Stimulated activated CD8-positive, alpha-beta memory T cell treated with anti-CD3 and anti-CD28 coated beads, Interleukin-2, amount 100 ng/mL, for 1 hour (primary cell): ENCODE measurements at regions not wholly inside any gene's neighbourhood (a gene's known extent, or its start where the extent isn't known, plus 50 kb on each side); places are given as distances from the start of the nearest gene placed in this dataset.

Source experiments
- DNase-seq, 2 donors: peaks; one replicate each; pipeline ENCODE4 v3.0.0-alpha.2; 2020; ENCODE audit warnings: low read depth in 2 of 2

DNA sequence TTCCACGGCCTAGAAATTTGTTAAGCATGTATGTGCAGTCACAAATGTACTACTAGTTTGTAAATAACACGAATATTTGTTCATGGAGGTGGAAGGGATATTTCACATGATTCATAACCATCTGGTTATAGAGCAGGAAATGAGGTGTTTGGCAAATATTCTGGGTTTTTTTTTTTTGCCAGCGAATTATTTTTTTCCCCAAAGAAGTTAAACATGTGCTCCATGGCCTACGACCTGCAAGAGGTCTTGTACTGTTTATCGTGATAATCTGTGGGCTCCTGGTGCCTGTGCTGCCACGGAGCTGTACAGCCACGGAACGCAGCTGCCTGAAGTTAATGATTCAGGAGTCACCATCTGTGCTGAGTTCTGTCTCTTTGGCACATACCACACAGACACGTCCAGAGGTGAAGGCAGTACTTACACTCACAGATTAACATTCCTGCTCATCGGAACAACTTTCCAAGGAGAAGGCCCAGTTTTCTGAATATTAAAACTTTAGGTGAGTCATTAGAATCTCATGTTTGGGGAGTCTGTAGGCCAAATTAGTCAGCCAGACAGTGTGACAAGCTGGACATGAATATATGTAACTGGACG lies 156.3 kb downstream of the TMX1 start:
- no peak for DNase-seq

DNA sequence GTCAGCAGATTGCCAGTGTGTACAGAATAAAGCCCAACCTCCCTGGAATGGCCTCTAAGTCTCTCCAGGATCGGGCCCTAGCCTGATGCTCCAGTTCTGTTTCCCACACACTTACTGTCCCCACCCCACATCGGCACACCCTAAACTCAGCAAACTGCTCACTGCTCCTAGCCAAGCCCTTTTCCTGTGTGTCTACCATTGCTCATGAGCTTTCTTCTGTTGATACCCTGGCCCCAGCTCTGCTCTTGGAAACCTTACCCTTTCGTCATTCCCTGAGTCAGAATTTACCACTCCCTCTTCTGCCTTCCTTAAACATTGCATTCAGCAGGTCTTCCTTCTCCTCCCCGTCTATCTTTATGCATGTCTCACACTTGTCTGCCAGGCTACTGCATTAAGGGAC lies 158.9 kb downstream of the TMX1 start:
- DNase-seq: no peak

DNA sequence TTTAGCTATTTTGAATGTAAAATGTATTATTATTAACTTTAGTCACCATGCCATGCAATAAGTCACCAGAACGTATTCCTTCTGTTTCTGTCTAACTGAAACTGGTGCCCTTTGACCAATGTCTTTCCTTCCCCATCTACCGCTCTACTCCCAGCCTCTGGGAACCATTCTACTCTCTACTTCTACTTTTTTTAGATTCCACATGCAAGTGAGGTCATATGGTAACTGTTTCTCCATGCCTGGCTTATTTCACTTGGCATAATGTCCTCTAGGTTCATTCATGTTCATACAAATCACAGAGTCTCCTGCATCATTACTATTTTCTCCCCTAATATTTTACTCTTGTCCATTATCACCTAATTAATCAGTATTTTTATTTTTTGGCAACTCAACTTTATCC lies 160.1 kb downstream of the TMX1 start:
- DNase-seq: no peak

DNA sequence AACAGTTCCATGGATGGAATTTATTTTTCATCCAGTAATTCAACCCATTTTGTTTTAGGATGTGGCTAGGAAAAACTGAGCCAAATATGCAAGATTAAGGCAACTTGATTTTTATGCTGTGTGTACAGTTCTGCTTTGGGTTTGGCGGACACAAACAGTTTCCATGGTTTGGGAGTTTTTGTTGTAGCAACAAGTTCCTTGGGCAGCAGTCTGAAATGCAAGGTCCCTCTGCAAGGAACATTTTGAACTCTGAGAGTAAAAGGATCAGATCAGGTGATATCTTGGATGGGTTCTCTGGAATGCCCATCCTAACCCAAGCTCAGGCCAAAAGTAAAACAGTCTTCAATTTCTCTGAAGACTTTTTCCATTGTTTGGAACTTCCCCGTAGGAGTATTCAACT lies 161.2 kb downstream of the TMX1 start:
- DNase-seq: no peak

DNA sequence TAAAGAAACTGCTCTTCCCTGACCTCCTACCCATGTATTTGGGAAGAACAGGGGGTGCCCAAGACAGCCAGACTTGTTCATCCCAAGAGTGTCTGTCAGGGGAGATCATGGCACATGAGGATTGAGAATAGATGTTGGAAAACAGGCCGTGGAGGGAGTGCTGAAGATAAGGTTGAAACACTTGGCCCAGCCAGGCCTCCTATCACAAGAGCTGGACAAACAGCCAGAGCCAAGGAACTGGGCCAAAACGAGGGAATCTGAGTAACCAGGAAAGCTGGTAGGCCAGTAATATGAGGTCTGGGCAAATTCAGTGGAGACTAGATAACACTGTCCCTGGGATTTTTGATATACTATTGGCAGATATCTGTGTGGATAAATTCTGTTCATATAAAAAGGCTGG lies 161.7 kb downstream of the TMX1 start:
- no peak for DNase-seq

DNA sequence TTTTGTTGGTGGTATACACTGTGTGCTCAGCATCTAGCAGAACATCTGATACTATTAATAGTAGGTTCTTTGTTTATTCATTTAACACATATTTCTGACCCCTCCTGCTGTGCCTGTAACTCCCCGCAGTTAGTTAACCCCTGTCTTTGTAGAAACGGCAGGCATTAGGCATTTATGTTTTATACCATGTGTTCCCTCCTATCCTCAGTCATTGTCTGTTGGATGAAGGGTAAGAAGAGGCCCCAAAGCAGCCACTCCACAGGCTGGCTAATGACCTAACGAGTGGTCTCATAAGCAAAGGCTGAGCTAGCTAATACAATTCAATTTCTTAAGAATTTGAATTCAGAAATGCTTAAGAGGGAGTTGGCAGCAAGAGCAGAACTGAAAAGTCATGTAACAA lies 170.8 kb downstream of the TMX1 start:
- DNase-seq: no peak

DNA sequence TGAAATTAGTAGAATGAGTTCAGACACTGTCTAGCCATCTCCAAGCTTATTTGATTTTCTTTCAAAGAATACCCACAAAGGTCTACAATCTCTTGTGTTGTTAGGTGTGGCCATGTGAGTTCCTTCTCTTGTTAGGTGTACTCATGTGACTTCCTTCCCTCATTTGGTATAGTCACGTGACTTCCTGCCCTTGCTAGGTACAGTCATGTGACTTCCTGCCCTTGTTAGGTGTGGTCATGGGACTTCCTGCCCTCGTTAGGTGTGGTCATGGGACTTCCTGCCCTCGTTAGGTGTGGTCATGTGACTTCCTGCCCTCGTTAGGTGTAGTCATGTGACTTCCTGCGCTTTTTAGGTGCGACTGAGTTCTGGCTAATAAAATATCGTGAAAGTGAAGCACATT lies 179.6 kb downstream of the TMX1 start:
- peak in 1 of 2 donors; percentile 3 for DNase-seq

DNA sequence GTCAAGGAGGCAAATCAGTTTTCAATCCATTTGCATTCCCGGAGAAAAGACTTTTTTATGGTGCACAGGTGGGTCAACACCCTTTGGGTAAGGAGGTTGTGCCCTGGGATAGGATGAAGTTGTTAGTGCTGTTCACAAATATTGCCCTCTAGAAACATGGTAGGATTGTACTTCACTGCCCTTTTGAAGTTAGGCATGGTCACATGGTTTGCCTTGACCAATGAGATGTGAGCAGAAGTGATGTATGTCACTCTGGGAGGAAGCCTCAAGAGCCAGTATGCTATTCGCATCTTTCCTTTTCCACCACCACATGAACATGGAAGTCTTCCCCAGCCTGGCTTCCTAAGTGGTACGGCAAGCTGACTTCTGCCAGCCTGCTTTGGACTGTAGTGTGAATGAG lies 182.7 kb downstream of the TMX1 start:
- no peak for DNase-seq

DNA sequence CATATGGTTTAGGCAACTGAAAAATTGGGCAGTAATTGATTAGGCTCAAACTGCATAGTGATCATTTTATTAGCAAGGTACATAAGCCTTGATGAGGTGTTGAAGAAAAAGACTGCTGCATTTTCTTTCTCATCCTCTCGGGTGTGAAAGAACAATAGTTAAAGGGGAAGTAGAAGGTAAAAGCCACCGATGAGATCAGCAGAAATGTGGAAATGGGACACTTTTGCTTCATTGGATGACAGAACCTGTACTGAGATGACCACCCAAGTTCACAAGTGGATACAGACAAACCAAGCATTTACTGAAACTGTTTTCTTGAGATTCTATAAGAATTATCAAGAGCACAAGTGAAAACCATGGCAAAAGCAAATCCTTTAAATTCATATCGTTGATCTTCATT lies 184.0 kb downstream of the TMX1 start:
- DNase-seq: no peak

DNA sequence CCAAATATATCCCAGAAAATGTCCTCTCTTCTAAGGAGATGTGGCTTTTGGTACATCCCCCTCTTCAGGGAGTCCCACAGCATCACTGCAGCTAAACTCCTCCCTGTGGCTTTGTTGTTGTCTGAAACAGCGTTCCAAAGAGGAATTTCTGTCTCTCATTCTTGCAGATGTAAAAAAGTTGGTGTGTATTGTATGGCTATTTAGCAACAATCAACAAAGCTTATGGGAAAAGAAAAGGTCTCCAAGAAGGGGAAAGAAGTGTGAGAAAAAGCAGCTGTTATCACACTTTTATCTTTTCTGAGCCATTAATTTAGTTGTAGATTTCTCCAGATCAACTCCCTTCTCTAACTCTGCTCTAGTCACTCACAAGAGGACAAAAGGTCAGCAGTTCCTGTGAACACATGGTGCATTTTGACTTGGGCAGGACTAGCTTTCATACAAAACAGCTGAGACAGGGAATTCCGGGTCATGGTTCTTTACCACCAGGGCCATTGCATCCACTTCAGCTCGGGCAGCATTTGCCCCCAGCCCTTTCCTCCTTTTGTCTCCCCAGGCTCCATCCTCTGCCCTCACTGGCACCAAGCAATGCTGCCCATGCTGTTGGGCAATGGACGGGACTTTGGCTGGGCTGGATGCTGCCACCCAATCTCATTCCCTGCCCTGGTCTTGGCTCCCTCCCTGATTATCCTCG lies 184.7 kb downstream of the TMX1 start:
- no peak for DNase-seq

DNA sequence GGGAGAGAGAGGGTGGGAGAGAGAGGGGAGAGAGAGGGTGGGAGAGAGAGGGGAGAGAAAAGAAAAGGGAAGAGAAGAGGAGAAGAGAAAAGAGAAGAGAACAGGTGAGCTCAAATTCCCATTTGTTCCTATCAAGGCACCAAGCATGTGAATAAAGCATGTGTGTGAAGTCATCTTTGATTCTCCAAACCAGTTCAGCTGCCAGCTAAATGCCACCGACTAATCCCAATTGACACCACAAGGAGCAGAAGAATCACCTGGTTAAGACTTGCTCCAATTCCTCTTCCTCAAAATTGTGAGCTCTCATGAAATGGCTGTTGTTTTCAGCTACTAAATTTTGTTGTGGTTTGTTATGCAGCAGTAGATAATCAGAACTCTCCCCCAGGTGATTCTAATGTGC lies 188.9 kb downstream of the TMX1 start:
- no peak for DNase-seq

DNA sequence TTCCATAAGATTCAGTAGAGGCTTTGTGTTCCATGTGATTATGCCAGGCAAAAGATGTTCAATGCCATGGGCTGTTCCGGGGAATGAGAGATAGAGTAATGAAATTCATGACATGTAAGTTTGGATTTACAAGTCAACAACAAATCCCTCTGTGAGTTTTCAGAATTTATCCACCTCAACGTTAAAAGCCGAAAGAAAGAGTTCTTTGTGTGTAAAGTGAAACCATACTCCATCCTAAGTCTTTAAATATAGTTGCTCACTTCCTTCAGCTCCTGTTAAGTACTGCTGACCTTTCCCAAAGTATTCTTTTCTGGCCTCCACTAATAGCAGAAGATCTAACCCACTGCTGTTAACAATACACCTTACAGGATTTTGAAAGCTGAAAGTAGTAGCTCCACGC lies 190.0 kb downstream of the TMX1 start:
- no peak for DNase-seq

DNA sequence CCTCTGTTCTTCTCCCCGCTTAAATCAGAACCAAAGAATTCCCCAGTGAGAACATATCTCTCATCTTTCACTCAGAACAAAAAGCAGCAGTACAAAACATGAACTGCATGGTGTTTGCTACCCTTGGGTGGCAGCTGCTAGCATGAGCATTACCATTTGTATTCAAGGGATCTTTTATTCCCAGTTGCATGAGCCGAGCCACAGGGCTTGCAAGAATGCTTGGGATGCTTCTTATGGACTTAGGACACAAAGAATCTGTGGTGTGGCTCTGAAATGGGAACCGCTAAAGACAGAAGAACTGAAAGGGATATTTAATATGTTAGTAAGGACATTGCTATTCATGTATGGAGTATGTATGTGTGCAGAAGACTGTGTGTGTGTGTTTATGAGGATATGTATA lies 190.6 kb downstream of the TMX1 start:
- DNase-seq: no peak

DNA sequence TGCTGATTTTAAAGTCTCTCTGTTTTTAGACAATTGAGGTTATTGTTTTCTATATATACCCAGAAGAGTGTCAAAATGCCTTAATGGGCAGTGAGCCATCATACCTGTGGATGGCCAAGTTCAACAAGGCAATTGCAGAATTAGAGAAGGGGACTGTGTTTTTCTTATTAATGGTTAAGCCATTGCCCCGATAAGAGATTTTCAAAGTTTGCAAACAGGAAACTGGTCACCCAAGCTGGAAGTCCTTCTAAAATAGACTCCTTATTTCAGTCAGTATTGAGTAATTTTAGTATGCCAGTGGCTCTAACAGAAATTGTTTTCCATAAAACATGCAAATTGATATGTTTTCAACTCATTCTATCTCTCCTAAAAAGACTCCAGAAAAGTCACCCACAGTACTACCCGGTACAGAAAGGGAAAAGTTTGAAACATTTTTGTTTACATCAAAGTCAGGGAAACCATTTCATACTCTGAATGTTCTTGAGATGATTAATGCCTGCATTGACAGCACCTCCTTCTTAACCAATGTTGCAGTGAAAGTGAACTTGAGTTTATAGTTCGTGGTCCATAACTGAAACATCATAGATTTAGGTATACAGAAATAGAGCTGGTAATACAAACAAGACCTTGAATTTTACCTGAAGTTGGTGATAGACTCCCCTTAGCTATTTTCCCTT lies 191.1 kb downstream of the TMX1 start:
- DNase-seq: no peak

DNA sequence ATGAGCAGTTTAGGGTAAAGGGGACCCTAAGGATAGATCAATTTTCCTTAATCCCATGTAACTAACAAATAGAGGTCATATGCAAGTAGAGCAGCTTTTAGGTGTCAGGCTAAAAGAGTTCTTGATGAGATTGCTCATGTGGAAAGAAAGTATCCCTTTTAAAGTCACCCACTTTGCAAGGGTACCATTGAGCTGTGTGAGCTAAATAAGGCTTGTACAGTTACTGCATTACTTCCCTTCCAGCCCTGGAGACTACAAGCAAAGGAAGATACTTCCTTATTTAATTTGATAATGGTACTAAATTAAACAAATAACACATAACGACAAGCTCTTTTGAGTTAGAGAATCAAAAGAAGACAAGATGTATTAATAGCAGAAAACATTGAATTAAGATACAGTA lies 191.7 kb downstream of the TMX1 start:
- DNase-seq: no peak

DNA sequence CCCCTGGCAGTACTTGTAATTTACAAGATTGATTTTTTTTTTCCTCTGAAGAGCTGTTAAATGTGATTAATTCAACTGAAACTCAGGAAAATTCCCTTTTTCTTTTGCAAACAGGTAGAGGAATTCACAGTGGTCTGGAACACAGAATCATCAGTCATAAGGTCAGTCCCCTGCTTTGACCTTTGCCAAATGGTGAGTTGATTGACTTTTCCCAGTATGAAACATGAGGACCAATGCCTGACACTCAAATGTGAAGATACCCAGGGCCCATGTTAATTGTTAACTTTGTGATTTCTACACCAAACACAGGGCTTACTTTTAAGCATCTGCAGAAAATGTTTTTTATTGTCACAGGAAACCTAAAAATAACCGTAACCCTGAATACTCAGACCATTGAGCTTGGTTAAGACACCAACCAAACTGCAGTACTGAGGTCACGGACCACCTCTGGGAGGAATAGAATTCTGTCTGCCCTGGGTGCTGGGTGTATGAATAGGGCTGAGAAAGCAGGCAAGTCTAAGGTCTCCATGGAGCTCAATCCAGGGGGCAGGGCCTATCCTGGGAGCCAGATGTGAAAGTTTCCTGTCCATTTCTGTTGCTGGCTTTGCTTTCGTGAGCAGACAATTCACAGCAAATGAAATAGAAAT lies 192.4 kb downstream of the TMX1 start:
- DNase-seq: no peak

DNA sequence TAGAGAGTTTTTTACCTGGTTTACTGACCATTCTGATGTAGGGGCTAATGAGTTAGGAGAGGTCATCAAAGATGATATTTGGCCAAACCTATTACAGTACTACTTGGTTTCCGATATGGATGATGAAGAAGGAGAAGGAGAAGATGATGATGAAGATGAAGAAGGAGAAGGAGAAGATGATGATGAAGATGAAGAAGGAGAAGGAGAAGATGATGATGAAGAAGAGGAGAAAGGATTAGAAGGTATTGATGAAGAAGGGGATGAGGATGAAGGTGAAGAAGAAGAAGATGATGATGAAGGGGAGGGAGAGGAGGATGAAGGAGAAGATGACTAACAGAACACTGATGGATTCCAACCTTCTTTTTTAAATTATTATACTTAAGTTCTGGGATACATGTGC lies 196.6 kb downstream of the TMX1 start:
- DNase-seq: no peak

DNA sequence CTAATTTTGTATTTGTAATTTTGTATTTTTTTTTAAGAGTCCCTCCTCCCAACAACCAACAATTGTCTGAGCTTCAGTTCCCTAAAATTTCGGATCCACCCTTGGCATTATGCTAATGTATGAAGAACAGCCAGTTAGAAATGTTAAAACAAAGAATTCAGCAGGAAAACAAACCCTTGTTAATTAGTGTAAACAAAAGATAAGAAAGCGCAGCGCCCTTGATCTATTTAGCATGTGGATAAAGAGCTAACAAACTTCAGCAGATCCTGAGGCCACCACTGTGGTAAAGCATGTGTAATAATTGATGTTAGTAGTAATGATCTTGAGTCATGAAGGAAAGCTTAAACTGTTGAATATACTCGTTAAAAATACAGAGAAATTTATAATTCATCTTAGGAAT lies 199.8 kb downstream of the TMX1 start:
- DNase-seq: no peak

DNA sequence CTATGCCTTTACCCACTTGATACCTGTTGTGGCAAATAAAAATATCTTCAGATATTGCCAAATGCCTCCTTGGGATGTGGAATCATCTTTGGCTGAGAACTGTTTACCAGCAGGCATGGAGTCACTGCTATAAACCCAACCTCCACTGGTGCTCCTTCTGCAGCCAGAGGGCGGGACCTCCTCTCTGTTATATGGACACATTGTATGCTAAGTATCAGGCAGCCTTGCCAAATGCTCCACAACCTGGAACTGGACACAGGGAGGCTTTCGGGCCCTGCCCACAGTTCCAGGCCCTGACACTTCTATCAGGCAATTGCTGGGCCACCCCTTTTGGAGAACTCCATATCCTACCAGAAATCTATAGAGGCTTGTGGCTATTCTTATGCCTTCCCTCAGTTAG lies 201.0 kb downstream of the TMX1 start:
- no peak for DNase-seq

DNA sequence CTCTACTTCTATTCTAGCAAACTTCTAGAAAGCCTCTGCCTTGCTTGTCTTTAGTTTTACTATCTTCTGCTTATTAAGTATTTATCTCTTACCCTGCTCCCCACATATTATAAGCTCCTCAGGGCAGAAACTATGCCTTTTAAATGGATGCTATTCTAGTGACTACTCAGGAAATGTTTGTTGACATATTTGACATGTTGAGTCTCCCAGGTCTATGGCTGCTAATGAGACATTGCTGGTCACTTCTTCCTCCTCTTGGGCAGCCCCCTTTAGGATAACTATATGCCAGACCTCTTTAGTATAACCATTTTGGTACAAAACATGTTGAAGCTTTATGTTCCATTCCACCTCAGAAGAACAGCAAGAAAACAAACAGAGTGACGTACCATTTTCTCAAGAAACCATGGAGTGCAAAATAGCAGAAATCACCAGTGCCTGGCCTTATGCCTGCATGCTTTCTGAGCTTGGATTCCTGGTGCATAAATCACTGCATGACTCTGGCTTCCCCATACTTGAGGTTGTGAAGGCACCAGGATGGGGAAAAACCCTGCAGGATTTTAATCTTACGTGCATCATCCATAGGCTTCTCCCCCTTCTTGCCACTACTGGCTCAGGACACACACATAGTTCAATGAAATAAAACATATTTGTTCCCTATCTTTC lies 202.6 kb downstream of the TMX1 start:
- DNase-seq: no peak

DNA sequence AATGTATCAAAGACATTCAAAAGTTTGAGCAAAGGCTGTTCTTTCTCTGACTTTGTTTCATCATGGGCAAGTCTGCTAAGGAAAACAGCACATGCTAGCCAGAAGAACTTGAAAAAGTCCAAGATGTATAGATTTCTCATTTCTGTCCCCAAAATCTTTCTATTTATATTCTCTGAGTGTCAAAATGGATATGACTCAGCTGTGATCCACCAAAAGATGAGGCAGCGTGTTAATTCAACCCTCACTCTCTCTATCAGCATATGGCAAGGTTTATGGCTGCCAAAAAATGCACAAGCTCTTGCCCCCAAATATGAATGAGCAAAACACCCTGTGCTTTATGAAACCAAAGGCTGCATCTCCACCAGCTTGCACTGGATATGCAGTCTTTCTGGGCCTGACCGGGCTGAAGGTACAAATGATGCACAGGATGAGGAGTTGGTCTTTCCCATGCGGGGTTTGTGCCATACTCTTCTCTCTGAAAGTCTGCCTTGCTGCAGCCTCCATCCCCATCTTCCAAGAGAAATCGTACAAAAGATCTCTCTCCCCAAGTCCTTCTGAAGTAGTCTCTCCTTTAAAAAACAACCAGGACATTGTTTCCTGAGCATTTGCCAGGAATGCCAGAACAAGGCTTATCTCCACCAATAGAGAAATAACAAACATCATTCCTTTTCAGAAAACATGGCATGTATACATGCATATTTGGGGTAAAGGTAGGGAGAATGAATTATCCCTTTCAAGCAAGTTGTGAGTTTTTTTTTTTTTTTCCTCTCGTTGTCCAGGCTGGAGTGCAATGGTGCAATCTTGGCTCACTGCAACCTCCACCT lies 203.4 kb downstream of the TMX1 start:
- DNase-seq: no peak
